Ishikawa (cell line): ENCODE measurements at regions not wholly inside any gene's neighbourhood (a gene's known extent, or its start where the extent isn't known, plus 50 kb on each side); places are given as distances from the start of the nearest gene placed in this dataset.
A peak's percentile ranks its signal among the peaks of the same experiment; 100 is the strongest.

ENCODE experiments used
- CEBPB ChIP-seq: IDR thresholded peaks from 2 replicates; pipeline ENCODE4 v1.6.1; 2012
- CREB1 ChIP-seq: IDR thresholded peaks from 2 replicates; pipeline ENCODE4 v1.6.1; 2012; ENCODE audit warnings: low read depth
- EGR1 ChIP-seq: IDR thresholded peaks from 2 replicates; pipeline ENCODE4 v1.6.1; 2012
- EP300 ChIP-seq: IDR thresholded peaks from 2 replicates; pipeline ENCODE4 v1.6.1; 2012; ENCODE audit warnings: borderline replicate concordance
- FOXM1 ChIP-seq: IDR thresholded peaks from 2 replicates; pipeline ENCODE4 v1.6.1; 2012; ENCODE audit warnings: low read depth, borderline replicate concordance
- MAX ChIP-seq: IDR thresholded peaks from 2 replicates; pipeline ENCODE4 v1.6.1; 2012
- NFIC ChIP-seq: IDR thresholded peaks from 2 replicates; pipeline ENCODE4 v1.6.1; 2012
- RAD21 ChIP-seq: IDR thresholded peaks from 2 replicates; pipeline ENCODE4 v1.6.1; 2012; ENCODE audit warnings: low read depth
- REST ChIP-seq: IDR thresholded peaks from 2 replicates; pipeline ENCODE4 v1.6.1; 2012; ENCODE audit warnings: low read depth, mild to moderate bottlenecking
- TAF1 ChIP-seq: IDR thresholded peaks from 2 replicates; pipeline ENCODE4 v1.6.1; 2012; ENCODE audit warnings: low read depth, mild to moderate bottlenecking
- TCF12 ChIP-seq: IDR thresholded peaks from 2 replicates; pipeline ENCODE4 v1.6.1; 2012; ENCODE audit warnings: low read depth
- TEAD4 ChIP-seq: IDR thresholded peaks from 2 replicates; pipeline ENCODE4 v1.6.1; 2012
- YY1 ChIP-seq: IDR thresholded peaks from 2 replicates; pipeline ENCODE4 v1.6.1; 2012; ENCODE audit warnings: low read depth
- ZBTB7A ChIP-seq: IDR thresholded peaks from 2 replicates; pipeline ENCODE4 v1.6.1; 2012; ENCODE audit warnings: low read depth
- TF ChIP-seq, protein P1 (sequence below): IDR thresholded peaks from 2 replicates; pipeline ENCODE4 v1.6.1; 2012

- TF ChIP-seq CREB1 (no peak), TEAD4 (no peak), YY1 (no peak), TAF1 (no peak), FOXM1 (no peak), NFIC (no peak), MAX (no peak), EP300 (no peak), CEBPB (no peak), RAD21 (no peak), EGR1 (no peak), TCF12 (no peak), ZBTB7A (no peak), REST (no peak)
- TF ChIP-seq, protein P1, sequence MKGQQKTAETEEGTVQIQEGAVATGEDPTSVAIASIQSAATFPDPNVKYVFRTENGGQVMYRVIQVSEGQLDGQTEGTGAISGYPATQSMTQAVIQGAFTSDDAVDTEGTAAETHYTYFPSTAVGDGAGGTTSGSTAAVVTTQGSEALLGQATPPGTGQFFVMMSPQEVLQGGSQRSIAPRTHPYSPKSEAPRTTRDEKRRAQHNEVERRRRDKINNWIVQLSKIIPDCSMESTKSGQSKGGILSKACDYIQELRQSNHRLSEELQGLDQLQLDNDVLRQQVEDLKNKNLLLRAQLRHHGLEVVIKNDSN: no peak
Observed at GRCh38 chrX:3943965-3944364, 230.5 kb upstream of the PRKX start.

GRCh38 chrX:3940000-3940610 is 226.7 kb upstream of the PRKX start:
- TF ChIP-seq TAF1 (no peak), YY1 (no peak), RAD21 (peak; percentile 36), CEBPB (peak; percentile 62)

- TF ChIP-seq YY1 (no peak), FOXM1 (no peak)
Observed at GRCh38 chrX:3938587-3938986, 225.1 kb upstream of the PRKX start.

DNA sequence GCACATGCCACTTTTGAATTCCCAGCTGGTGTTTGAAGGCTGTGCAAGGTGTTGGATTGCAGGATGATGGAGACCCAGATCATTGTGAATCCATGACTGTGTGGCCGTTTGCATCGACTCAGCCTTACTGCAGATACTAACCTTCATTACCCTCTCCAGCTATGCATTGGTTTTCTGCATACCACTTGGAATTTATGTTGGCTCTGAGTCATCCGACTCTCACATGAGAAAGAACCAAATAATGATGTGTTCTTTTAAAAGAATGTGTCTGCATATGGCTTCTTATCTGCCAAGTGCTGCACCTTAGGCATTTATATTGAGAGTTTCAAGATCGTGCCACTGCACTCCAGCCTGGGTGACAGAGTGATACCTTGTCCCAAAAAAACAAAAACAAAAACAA is 106.7 kb upstream of the PRKX start:
- TF ChIP-seq TCF12 (no peak), TEAD4 (no peak)

DNA sequence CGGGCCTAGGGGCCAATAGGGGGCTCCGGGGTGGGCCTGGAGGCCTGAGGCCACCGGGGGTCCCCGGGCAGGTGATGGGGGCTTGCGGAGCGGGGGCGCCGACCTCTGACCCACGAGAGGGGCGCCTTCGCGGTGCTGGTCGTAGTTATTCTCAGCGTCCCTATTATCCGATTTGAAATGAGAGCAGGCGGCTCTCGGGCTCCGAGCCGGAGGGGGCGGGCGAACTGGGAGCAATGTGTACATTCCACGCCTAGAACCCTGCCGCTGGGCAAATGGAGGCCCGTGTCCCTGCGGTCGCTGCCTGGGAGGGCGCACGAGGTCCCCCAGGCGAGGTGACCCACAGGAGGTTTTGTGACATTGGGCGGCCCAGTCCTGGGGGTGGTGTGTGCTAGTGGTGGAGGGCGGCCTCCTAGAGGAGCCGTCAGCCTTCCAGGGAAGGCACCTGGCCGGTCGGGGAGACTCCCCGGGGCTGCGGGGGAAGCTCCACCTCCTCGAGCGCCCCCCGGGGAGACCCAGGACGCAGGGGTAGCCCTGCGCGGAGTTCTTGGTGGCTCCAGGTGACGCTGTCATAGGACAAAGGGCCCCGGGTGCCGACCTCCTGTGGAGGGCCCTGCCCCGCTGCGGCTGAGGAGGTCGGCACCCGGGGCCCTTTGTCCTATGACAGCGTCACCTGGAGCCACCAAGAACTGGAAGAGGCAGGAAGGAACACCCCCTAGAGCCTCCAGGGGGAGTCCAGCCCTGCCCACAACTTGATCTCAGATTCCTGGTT is 102.6 kb upstream of the PRKX start:
- TF ChIP-seq REST: no peak
- TF ChIP-seq CREB1: no peak
- no peak for TF ChIP-seq CEBPB
- no peak for TF ChIP-seq FOXM1
- no peak for TF ChIP-seq NFIC
- no peak for TF ChIP-seq EGR1

- peak; percentile 48 for TF ChIP-seq RAD21
- no peak for TF ChIP-seq MAX
Observed at GRCh38 chrX:3811331-3812311, 98.2 kb upstream of the PRKX start.

DNA sequence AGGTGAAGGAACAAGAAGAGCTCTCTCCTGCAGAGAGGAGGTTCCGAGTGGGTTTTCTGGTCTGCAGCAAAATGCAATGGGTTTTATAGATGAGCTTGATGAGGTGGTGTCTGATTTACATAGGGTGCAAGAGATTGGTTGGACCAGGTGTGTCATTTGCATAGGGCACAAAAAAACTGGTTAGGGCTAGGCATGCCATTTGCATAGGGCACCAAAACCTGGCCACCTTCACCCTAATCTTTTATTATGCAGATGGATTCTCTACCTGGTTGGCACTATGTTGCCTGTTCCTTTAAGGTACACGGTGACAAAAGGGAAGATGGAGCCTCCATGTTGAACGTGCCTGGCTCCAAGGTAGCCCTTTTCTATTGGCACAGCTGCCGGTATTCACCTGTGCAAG is 94.5 kb upstream of the PRKX start:
- TF ChIP-seq CREB1: no peak
- TF ChIP-seq EP300: no peak
- no peak for TF ChIP-seq RAD21
- TF ChIP-seq CEBPB: no peak
- TF ChIP-seq, protein P1: no peak
- no peak for TF ChIP-seq ZBTB7A
- TF ChIP-seq REST: no peak
- TF ChIP-seq YY1: no peak
- no peak for TF ChIP-seq TCF12
- no peak for TF ChIP-seq TAF1
- TF ChIP-seq NFIC: no peak
- no peak for TF ChIP-seq TEAD4
- TF ChIP-seq EGR1: no peak
- TF ChIP-seq FOXM1: no peak
- TF ChIP-seq MAX: no peak
